ENCODE measurements at regions not wholly inside any gene's neighbourhood (a gene's known extent, or its start where the extent isn't known, plus 50 kb on each side); places are given as distances from the start of the nearest gene placed in this dataset.

DNA sequence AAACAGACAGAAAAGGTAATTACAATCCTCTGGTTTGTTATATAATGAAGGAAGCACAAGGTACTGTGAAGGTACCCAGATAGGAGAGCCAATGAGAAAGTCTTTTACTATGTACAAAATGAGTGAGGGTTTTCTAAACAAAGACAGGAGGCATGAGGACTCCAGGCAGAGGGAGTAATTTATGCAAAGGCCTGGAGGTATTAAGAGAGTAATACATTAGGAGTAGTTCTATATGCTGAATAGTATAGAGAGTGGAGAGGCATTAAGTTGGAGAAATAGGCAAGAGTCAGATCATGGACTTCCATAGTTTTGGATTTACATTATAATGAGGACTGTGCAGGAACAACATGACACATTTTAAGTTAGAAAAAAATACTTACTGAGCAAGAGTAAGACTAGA, 216.0 kb downstream of the SCG2 start:
- DNase-seq (ENCODE audit: low spot score) = no peak

GRCh38 chr2:223386984-223387383, 215.2 kb downstream of the SCG2 start:
- no peak for DNase-seq (ENCODE audit: low spot score)

GRCh38 chr2:223389624-223390023, 212.5 kb downstream of the SCG2 start:
- DNase-seq (ENCODE audit: low spot score) = no peak

DNA sequence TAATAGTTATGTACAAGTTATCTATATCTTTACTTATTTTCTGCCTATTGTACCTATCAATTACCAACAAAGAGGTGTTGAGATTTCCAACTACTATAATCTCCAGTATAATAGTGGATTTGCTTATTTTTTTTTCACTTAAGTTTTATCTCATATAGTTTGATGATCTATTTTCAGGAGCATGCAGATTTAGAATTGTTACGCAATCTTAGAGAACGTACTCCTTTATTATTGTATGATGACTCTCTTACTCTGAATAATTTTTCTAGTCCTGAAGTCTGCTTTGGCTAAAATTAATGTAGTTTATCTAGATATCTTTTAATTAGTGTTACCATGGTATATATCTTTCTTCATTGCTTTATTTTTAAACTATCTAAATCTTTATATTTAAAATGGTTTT, 205.2 kb downstream of the SCG2 start:
- no peak for DNase-seq (ENCODE audit: low spot score)

GRCh38 chr2:223399357-223399957, 202.7 kb downstream of the SCG2 start:
- peak; percentile 9 for DNase-seq (ENCODE audit: low spot score)

DNA sequence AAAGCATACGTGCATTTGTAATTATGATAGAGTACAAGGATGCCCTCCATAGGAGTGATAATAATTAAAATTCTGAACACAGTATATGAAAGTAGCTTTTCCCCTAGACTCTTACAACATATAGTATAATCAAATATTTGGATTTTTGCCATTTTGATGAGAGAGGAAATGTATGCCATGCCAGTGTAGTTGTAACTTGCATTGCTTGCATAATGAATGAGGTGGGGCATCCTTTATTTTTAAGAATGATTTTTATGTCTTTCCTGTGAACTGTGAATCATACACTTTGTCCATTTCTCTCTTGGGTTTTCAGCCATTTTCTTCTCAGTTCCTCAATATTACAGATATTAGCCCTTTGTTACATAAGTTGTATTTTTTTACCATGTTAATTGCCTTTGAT, 197.5 kb downstream of the SCG2 start:
- no peak for DNase-seq (ENCODE audit: low spot score)

GRCh38 chr2:223414646-223415045, 187.5 kb downstream of the SCG2 start:
- no peak for DNase-seq (ENCODE audit: low spot score)

GRCh38 chr2:223415071-223415470, 187.1 kb downstream of the SCG2 start:
- DNase-seq (ENCODE audit: low spot score) = no peak

DNA sequence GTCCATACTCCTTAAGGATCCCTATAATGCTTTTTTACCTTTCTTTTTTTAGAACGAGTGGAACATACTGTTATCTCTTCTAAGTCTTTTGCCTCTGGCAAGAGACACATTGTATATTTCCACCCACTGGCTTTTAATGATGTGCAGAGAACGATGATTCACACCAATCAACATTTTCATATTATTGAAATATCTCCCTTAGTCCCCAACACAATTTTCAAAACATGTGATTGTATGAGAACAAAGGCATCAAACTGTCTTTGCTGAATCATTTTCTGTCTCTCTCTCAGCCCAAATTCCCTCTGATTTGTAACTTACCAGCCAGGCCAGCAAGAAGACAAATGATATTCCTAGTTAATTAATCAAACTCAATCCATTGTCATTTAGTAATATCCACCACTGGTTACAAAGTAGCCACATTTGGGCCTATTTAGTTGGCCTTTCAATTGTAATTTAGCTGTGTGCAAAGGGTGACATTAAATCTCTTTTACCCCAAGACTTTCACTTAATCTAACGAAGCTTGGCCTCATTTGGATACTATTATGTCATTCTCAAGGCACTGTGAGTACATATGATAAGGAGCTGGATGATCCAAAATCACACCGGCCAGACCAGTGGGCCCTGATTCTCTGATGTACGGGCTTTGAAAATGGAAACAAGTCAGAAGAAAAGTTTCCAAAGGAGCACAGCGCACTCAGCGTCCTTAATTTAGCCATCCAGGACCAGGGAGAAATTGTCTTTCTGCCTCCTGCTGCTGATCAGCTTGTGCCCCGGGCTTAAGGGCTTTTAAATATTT, 185.1 kb downstream of the SCG2 start:
- peak; percentile 7 for DNase-seq (ENCODE audit: low spot score)

- DNase-seq (ENCODE audit: low spot score) = no peak
Measured at GRCh38 chr2:223418131-223418530, 184.0 kb downstream of the SCG2 start.

DNA sequence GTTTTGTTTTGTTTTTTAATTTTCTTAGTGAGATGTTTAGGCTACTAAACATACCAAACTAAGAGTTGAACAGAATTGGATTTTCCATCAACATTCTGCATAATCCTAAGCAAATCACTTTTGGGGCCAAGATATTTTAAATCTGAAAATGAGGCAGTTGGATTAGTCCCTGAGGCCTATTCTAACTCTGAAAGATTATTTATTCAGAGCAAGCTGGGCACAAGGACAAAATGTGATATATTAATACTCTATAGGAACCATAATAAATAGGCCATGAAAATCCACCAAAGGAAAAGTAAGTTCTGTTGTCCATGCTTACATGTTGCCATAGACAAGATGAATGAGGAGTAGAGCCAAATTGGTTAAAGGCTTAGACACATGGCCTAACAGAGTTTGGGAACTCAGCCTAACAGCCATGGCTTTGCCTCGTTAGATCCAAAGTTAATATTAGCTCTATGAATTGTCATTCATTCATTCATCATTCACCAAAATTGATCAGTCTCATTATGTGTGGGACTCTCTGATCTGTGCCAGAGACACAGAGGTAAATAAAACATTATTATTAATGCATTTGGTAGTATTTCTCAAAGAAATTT, 183.5 kb downstream of the SCG2 start:
- DNase-seq (ENCODE audit: low spot score) = no peak

GRCh38 chr2:223420048-223420447, 182.1 kb downstream of the SCG2 start:
- DNase-seq (ENCODE audit: low spot score) = no peak

GRCh38 chr2:223431479-223431878, 170.7 kb downstream of the SCG2 start:
- DNase-seq (ENCODE audit: low spot score) = no peak

DNA sequence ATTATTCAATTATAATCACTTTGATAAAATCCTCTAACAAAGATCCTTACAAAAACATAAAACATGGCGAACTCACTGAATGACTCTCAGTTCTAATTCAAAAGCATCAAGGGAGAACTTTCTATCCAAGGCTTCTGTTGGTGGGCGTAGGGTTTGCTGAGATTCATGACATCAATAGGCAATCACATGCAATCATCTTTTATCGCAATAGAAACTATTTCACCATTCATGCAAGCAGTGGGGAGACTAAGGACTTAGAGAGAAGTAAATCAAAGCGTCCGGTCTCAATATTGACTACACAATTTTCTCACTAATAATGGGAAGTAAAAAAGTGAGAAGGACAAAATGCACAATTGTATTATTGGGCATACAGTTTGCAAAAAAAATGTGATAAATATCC, 168.7 kb downstream of the SCG2 start:
- DNase-seq (ENCODE audit: low spot score) = no peak

DNA sequence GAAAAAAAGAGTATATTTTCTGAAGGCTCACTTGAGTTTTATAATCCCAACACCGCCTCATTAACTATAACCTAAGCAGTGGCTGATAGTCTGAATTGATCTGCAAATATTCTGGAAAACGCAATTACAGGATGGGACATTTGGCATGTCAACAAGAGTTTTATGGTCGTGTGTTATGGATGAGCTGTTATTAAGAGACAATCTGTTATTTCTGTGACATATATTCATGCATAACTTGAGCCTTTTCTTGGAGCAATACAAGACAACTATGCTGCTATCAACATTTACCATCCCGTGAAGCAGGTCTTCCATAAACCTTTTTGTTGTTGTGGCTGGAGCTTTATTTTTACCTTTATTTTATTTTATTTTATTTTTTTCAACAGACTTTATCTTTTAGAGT, 164.4 kb downstream of the SCG2 start:
- DNase-seq (ENCODE audit: low spot score) = no peak

DNA sequence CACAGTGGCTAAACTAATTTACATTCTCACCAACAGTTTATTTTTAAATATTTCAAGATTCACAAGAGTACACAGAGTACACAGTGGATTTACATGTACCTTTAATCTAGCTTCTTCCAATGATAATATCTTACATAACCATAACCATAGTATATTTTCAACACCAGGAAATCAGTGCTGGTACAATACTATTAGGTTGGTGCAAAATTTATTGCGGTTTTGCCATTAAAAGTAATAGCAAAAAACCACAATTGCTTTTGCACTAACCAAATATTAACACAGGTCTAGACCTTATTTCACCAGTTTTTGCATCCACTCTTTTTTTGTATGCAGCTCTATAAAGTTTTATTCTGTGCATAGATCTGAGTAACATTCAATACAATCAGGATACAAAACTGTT, 163.0 kb downstream of the SCG2 start:
- no peak for DNase-seq (ENCODE audit: low spot score)

GRCh38 chr2:223439786-223440185, 162.4 kb downstream of the SCG2 start:
- DNase-seq (ENCODE audit: low spot score) = no peak

- no peak for DNase-seq (ENCODE audit: low spot score)
Measured at GRCh38 chr2:223442847-223443246, 159.3 kb downstream of the SCG2 start.

DNA sequence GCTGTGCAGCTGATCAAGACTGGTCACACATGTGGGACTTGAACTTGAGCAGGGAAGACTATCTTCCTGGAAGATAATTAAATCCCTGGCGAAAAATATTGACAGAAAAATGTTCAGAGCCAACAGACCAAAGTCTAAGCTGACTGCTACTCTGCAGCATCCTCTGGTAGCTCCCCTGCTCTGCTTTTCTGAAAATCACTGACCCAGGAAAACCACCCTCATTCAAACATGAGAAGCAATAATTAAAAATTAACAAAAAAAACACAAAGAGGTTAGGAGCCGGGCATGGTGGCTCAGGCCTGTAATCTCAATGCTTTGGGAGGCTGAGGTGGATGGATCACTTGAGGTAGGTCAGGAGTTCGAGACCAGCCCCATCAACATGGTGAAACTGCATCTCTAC, 151.9 kb downstream of the SCG2 start:
- no peak for DNase-seq (ENCODE audit: low spot score)

GRCh38 chr2:223457301-223457700, 144.9 kb downstream of the SCG2 start:
- no peak for DNase-seq (ENCODE audit: low spot score)

GRCh38 chr2:223459328-223459939, 142.7 kb downstream of the SCG2 start:
- no peak for DNase-seq (ENCODE audit: low spot score)

- DNase-seq (ENCODE audit: low spot score) = no peak
Measured at GRCh38 chr2:223460209-223460608, 142.0 kb downstream of the SCG2 start.

DNA sequence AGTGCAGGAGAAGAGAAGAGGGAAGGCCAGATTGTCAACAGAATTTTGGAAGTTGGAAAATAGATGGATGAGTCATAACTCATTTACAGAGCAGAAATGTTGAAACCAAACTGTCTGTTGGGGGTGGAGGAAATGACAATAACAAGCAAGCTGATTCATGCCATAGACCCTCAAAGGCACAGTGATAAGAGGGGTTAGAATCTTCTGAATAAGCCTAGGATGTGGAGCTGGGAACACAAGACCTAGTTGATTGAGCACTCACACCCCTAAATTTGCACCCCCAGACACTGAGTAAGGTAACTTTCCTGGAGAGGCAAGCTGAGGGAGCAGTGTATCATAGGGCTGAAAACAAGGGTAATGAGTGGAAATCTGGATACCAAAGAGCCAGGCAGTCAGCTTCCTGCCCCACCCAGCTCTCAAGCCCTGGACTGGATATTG, 141.4 kb downstream of the SCG2 start:
- no peak for DNase-seq (ENCODE audit: low spot score)
